ENCODE measurements at regions not wholly inside any gene's neighbourhood (a gene's known extent, or its start where the extent isn't known, plus 50 kb on each side); places are given as distances from the start of the nearest gene placed in this dataset.

DNA sequence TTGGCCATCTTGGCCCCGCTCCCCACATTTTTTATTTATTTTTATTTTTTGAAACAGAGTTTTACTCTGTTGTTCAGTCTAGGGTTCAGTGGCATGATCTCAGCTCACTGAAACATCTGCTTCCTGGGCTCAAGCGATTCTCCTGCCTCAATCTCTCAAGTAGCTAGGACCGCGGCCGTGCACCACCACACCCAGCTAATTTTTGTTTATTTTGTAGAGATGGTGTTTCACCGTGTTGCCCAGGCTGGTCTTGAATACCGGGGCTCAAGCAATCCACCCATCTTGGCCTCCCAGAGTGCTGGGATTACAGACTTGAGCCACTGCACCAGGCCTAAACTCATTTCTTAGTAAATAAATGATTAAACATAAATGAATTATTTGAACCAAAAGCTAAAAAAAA lies 322.0 kb upstream of the LCORL start:
- TF ChIP-seq, protein P1, sequence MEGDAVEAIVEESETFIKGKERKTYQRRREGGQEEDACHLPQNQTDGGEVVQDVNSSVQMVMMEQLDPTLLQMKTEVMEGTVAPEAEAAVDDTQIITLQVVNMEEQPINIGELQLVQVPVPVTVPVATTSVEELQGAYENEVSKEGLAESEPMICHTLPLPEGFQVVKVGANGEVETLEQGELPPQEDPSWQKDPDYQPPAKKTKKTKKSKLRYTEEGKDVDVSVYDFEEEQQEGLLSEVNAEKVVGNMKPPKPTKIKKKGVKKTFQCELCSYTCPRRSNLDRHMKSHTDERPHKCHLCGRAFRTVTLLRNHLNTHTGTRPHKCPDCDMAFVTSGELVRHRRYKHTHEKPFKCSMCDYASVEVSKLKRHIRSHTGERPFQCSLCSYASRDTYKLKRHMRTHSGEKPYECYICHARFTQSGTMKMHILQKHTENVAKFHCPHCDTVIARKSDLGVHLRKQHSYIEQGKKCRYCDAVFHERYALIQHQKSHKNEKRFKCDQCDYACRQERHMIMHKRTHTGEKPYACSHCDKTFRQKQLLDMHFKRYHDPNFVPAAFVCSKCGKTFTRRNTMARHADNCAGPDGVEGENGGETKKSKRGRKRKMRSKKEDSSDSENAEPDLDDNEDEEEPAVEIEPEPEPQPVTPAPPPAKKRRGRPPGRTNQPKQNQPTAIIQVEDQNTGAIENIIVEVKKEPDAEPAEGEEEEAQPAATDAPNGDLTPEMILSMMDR (IDR thresholded peaks at IDR 0.05) = no peak
- TF ChIP-seq EP300 (IDR thresholded peaks at IDR 0.05; ENCODE audit: borderline replicate concordance in 1 of 2, low read depth in 1 of 2, low read length in 1 of 2) (no peak), MXI1 (IDR thresholded peaks at IDR 0.05; ENCODE audit: low read depth, low read length) (no peak), RAD21 (IDR thresholded peaks at IDR 0.05; ENCODE audit: low read length) (no peak), TCF12 (IDR thresholded peaks at IDR 0.05) (no peak), EZH2phosphoT487 (IDR thresholded peaks at IDR 0.05; ENCODE audit: borderline replicate concordance, low read depth) (no peak), NFIC (IDR thresholded peaks at IDR 0.05; ENCODE audit: borderline replicate concordance) (no peak), SIN3A (IDR thresholded peaks at IDR 0.05; ENCODE audit: borderline replicate concordance, low read depth, low read length) (no peak), POLR2AphosphoS5 (IDR thresholded peaks at IDR 0.05; ENCODE audit: low read depth, low read length) (no peak), CHD2 (IDR thresholded peaks at IDR 0.05; ENCODE audit: low read length, partially characterized antibody) (no peak)
- TF ChIP-seq, protein P2, sequence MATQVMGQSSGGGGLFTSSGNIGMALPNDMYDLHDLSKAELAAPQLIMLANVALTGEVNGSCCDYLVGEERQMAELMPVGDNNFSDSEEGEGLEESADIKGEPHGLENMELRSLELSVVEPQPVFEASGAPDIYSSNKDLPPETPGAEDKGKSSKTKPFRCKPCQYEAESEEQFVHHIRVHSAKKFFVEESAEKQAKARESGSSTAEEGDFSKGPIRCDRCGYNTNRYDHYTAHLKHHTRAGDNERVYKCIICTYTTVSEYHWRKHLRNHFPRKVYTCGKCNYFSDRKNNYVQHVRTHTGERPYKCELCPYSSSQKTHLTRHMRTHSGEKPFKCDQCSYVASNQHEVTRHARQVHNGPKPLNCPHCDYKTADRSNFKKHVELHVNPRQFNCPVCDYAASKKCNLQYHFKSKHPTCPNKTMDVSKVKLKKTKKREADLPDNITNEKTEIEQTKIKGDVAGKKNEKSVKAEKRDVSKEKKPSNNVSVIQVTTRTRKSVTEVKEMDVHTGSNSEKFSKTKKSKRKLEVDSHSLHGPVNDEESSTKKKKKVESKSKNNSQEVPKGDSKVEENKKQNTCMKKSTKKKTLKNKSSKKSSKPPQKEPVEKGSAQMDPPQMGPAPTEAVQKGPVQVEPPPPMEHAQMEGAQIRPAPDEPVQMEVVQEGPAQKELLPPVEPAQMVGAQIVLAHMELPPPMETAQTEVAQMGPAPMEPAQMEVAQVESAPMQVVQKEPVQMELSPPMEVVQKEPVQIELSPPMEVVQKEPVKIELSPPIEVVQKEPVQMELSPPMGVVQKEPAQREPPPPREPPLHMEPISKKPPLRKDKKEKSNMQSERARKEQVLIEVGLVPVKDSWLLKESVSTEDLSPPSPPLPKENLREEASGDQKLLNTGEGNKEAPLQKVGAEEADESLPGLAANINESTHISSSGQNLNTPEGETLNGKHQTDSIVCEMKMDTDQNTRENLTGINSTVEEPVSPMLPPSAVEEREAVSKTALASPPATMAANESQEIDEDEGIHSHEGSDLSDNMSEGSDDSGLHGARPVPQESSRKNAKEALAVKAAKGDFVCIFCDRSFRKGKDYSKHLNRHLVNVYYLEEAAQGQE (IDR thresholded peaks at IDR 0.05; ENCODE audit: low read depth, low read length) = no peak
- TF ChIP-seq, protein P3, sequence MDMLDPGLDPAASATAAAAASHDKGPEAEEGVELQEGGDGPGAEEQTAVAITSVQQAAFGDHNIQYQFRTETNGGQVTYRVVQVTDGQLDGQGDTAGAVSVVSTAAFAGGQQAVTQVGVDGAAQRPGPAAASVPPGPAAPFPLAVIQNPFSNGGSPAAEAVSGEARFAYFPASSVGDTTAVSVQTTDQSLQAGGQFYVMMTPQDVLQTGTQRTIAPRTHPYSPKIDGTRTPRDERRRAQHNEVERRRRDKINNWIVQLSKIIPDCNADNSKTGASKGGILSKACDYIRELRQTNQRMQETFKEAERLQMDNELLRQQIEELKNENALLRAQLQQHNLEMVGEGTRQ (IDR thresholded peaks at IDR 0.05; ENCODE audit: borderline replicate concordance, low read depth, low read length) = no peak
- TF ChIP-seq, protein P4, sequence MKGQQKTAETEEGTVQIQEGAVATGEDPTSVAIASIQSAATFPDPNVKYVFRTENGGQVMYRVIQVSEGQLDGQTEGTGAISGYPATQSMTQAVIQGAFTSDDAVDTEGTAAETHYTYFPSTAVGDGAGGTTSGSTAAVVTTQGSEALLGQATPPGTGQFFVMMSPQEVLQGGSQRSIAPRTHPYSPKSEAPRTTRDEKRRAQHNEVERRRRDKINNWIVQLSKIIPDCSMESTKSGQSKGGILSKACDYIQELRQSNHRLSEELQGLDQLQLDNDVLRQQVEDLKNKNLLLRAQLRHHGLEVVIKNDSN (IDR thresholded peaks at IDR 0.05; ENCODE audit: borderline replicate concordance, low read depth) = no peak
- TF ChIP-seq, protein P5, sequence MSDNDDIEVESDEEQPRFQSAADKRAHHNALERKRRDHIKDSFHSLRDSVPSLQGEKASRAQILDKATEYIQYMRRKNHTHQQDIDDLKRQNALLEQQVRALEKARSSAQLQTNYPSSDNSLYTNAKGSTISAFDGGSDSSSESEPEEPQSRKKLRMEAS (IDR thresholded peaks at IDR 0.05; ENCODE audit: low read depth) = no peak

All from SK-N-SH (cell line).